Mesothelial cell of epicardium (in vitro differentiated cells): ENCODE measurements at regions not wholly inside any gene's neighbourhood (a gene's known extent, or its start where the extent isn't known, plus 50 kb on each side); places are given as distances from the start of the nearest gene placed in this dataset.

Source experiments
- DNase-seq, 2 experiments: peaks; one replicate each; pipeline ENCODE4 v3.0.0; 2021; ENCODE audit warnings: low spot score in 2 of 2; ENCODE audit not compliant: unreplicated experiment in 2 of 2
- H3K27ac Mint-ChIP-seq: 2 replicates; pipeline ENCODE4 v1.8.0; 2021; ENCODE audit warnings: mixed read lengths
- H3K27me3 Mint-ChIP-seq: 2 replicates; pipeline ENCODE4 v1.8.0; 2021; ENCODE audit warnings: low read depth, mixed read lengths
- H3K36me3 Mint-ChIP-seq: 2 replicates; pipeline ENCODE4 v1.8.0; 2021; ENCODE audit warnings: mixed read lengths
- H3K4me1 Mint-ChIP-seq: 2 replicates; pipeline ENCODE4 v1.8.0; 2021; ENCODE audit warnings: mixed read lengths
- H3K4me3 Mint-ChIP-seq: 2 replicates; pipeline ENCODE4 v1.8.0; 2021; ENCODE audit warnings: mild to moderate bottlenecking, moderate library complexity, mixed read lengths
- H3K9me3 Mint-ChIP-seq: 2 replicates; pipeline ENCODE4 v1.8.0; 2021; ENCODE audit warnings: mixed read lengths
- CTCF ChIP-seq: fragments of 200-600 bp; sonication (generic); IDR thresholded peaks from one replicate; pipeline ENCODE4 v1.5.0; 2021; ENCODE audit warnings: antibody characterized with exemption; ENCODE audit not compliant: unreplicated experiment

DNA sequence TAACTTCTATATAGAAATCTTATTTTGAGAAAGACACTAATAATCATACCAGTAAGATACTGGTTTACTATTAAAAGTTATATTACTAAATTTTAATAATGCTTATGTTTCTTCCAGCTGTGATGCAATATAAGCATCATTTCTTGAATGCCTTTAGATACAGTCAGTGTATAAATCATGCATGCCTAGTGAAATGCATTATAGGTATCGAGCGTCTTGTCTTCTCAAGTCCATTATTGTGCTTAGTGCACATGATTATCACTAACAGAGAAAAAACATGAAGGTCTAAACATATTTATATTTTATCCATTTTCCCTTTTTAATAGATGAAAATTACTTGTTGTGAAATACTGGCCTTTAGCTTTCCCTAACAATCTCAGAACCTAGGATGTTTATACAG is 1021.5 kb upstream of the AGA start:
- H3K9me3 Mint-ChIP-seq, result no peaks in the 10 kb centered on the region
- H3K4me1 Mint-ChIP-seq, result no peaks in the 10 kb centered on the region
- H3K27ac Mint-ChIP-seq, result no peak overlapping the region
- no peak for DNase-seq
- TF ChIP-seq CTCF, result no peak
- no peaks in the 10 kb centered on the region for H3K27me3 Mint-ChIP-seq
- no peaks in the 10 kb centered on the region for H3K36me3 Mint-ChIP-seq
- H3K4me3 Mint-ChIP-seq, result no peak overlapping the region

GRCh38 chr4:178470996-178471784 is 1029.0 kb upstream of the AGA start:
- no peaks in the 10 kb centered on the region for H3K36me3 Mint-ChIP-seq
- H3K4me1 Mint-ChIP-seq, result no peaks in the 10 kb centered on the region
- H3K27ac Mint-ChIP-seq, result no peak overlapping the region
- H3K27me3 Mint-ChIP-seq, result no peaks in the 10 kb centered on the region
- no peak for DNase-seq
- no peak for TF ChIP-seq CTCF
- H3K4me3 Mint-ChIP-seq, result no peak overlapping the region
- no peaks in the 10 kb centered on the region for H3K9me3 Mint-ChIP-seq

GRCh38 chr4:178471994-178472393 is 1029.8 kb upstream of the AGA start:
- Mint-ChIP-seq H3K4me3 (no peak overlapping the region), H3K9me3 (no peaks in the 10 kb centered on the region), H3K27me3 (no peaks in the 10 kb centered on the region), H3K27ac (no peak overlapping the region), H3K4me1 (no peaks in the 10 kb centered on the region), H3K36me3 (no peaks in the 10 kb centered on the region)
- no peak for TF ChIP-seq CTCF
- no peak for DNase-seq

DNA sequence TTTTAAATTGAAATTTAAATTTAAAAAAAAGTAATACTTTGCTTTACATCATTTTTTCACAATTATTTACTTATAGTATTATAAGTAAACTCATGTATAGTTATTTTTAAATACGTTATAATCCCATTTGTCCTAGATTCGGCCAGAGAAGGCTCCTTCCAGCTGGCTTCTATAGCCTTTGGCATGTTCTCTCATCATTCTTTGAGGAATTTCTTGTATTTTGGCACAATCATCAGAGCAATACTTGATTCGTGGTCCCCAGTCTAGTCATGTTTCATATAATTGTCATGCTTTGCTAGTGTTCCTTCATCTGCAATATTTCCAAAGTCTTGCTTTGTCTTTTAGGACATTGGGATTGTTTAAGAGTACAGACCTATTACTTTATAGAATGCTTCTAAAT is 1037.9 kb upstream of the AGA start:
- Mint-ChIP-seq H3K9me3 (no peaks in the 10 kb centered on the region), H3K27me3 (no peaks in the 10 kb centered on the region), H3K4me3 (no peak overlapping the region), H3K27ac (no peak overlapping the region), H3K4me1 (no peaks in the 10 kb centered on the region), H3K36me3 (no peaks in the 10 kb centered on the region)
- DNase-seq, result no peak
- no peak for TF ChIP-seq CTCF

GRCh38 chr4:178480881-178481280 is 1038.6 kb upstream of the AGA start:
- TF ChIP-seq CTCF, result no peak
- no peaks in the 10 kb centered on the region for H3K27me3 Mint-ChIP-seq
- no peaks in the 10 kb centered on the region for H3K9me3 Mint-ChIP-seq
- no peak overlapping the region for H3K4me3 Mint-ChIP-seq
- no peak for DNase-seq
- no peak overlapping the region for H3K27ac Mint-ChIP-seq
- no peaks in the 10 kb centered on the region for H3K36me3 Mint-ChIP-seq
- H3K4me1 Mint-ChIP-seq, result no peaks in the 10 kb centered on the region
